Suprapubic skin (tissue), 4 donors: ENCODE measurements at regions not wholly inside any gene's neighbourhood (a gene's known extent, or its start where the extent isn't known, plus 50 kb on each side); places are given as distances from the start of the nearest gene placed in this dataset.

ENCODE experiments used
- DNase-seq, 2 donors: peaks; one replicate each; pipeline ENCODE4 v3.0.0-alpha.2; 2019; ENCODE audit warnings: low spot score in 2 of 2
- H3K27ac ChIP-seq: fragments of 200-600 bp; sonication (generic); one replicate; pipeline ENCODE4 v1.5.1; 2019
- H3K27me3 ChIP-seq: fragments of 200-600 bp; sonication (generic); one replicate; pipeline ENCODE4 v1.5.1; 2019
- H3K36me3 ChIP-seq: fragments of 200-600 bp; sonication (generic); one replicate; pipeline ENCODE4 v1.5.1; 2019
- H3K4me1 ChIP-seq: fragments of 200-600 bp; sonication (generic); one replicate; pipeline ENCODE4 v1.5.1; 2019
- H3K4me3 ChIP-seq: fragments of 200-600 bp; sonication (generic); one replicate; pipeline ENCODE4 v1.5.1; 2019; ENCODE audit warnings: mild to moderate bottlenecking
- H3K9me3 ChIP-seq: fragments of 200-600 bp; sonication (generic); one replicate; pipeline ENCODE4 v1.5.1; 2019
- EP300 ChIP-seq: sonication (generic); formaldehyde crosslinking; IDR thresholded peaks from one replicate; pipeline ENCODE4 v1.6.1; 2017; ENCODE audit warnings: antibody characterized with exemption
- POLR2A ChIP-seq, 2 donors: fragments of 450-650 bp; IDR thresholded peaks; one replicate each; pipeline ENCODE4 v1.6.1; 2017; ENCODE audit warnings: antibody characterized with exemption in 2 of 2, mild to moderate bottlenecking in 2 of 2, moderate library complexity in 2 of 2
- POLR2AphosphoS5 ChIP-seq, 3 donors: sonication (generic); formaldehyde crosslinking; IDR thresholded peaks; one replicate each; pipeline ENCODE4 v1.6.1; 2017; ENCODE audit warnings: antibody characterized with exemption in 3 of 3
- WGBS: methylation state at CpG from one replicate; pipeline ENCODE4 v1.1.5; 2018; 5-methylcytosine and 5-hydroxymethylcytosine counted together
- TF ChIP-seq, protein P1 (sequence below), 2 donors: fragments of 200-600 bp in 1 of 2; fragments of 450-650 bp in 1 of 2; sonication (generic) in 1 of 2; IDR thresholded peaks; one replicate each; pipeline ENCODE4 v1.5.1; 2016 to 2019; ENCODE audit warnings: antibody characterized with exemption in 2 of 2, mild to moderate bottlenecking in 1 of 2, moderate library complexity in 1 of 2

- no peak for TF ChIP-seq POLR2A (IDR thresholded peaks at IDR 0.05)
- TF ChIP-seq EP300, result no peak
- TF ChIP-seq POLR2AphosphoS5 (IDR thresholded peaks at IDR 0.05), result no peak
- TF ChIP-seq, protein P1, sequence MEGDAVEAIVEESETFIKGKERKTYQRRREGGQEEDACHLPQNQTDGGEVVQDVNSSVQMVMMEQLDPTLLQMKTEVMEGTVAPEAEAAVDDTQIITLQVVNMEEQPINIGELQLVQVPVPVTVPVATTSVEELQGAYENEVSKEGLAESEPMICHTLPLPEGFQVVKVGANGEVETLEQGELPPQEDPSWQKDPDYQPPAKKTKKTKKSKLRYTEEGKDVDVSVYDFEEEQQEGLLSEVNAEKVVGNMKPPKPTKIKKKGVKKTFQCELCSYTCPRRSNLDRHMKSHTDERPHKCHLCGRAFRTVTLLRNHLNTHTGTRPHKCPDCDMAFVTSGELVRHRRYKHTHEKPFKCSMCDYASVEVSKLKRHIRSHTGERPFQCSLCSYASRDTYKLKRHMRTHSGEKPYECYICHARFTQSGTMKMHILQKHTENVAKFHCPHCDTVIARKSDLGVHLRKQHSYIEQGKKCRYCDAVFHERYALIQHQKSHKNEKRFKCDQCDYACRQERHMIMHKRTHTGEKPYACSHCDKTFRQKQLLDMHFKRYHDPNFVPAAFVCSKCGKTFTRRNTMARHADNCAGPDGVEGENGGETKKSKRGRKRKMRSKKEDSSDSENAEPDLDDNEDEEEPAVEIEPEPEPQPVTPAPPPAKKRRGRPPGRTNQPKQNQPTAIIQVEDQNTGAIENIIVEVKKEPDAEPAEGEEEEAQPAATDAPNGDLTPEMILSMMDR (IDR thresholded peaks at IDR 0.05), result no peak
- Histone ChIP-seq H3K4me1 (no peaks in the 10 kb centered on the region), H3K27me3 (no peaks in the 10 kb centered on the region), H3K27ac (no peak overlapping the region), H3K4me3 (no peak overlapping the region), H3K9me3 (no peaks in the 10 kb centered on the region), H3K36me3 (no peaks in the 10 kb centered on the region)
- 89% methylated on average over 8 of the region's 8 CpGs for WGBS
- DNase-seq, result no peak
Observed at GRCh38 chr11:38173676-38174075, 1575.6 kb upstream of the RAG2 start.

GRCh38 chr11:38169286-38169685 lies 1571.2 kb upstream of the RAG2 start:
- 27% methylated on average over 1 of the region's 1 CpG for WGBS
- Histone ChIP-seq H3K4me1 (no peaks in the 10 kb centered on the region), H3K36me3 (no peaks in the 10 kb centered on the region), H3K9me3 (no peaks in the 10 kb centered on the region), H3K27ac (no peak overlapping the region), H3K27me3 (no peaks in the 10 kb centered on the region), H3K4me3 (no peak overlapping the region)
- no peak for DNase-seq
- no peak for TF ChIP-seq POLR2AphosphoS5 (IDR thresholded peaks at IDR 0.05)
- TF ChIP-seq, protein P1 (IDR thresholded peaks at IDR 0.05), result no peak
- TF ChIP-seq EP300, result no peak

DNA sequence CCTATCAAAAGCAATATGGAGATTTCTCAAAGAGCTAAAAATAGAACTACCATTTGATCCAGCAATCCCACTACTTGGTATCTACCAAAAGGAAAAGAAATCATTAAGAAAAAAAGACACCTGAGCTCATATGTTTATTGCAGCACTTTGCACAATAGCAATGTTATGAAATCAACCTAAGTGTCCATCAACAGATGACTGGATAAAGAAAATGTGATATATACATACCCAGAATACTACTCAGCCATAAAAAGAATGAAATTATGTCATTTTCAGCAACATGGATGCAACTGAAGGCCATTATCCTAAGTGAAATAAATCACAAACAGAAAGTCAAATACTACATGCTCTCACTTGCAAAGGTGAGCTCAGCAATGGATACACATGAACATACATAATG lies 1565.5 kb upstream of the RAG2 start:
- DNase-seq, result no peak

GRCh38 chr11:38160433-38160832 lies 1562.4 kb upstream of the RAG2 start:
- Histone ChIP-seq H3K4me1 (no peaks in the 10 kb centered on the region), H3K36me3 (no peaks in the 10 kb centered on the region), H3K27ac (no peak overlapping the region), H3K27me3 (no peaks in the 10 kb centered on the region), H3K9me3 (no peaks in the 10 kb centered on the region), H3K4me3 (no peak overlapping the region)
- DNase-seq, result no peak
- TF ChIP-seq EP300 (no peak), POLR2A (IDR thresholded peaks at IDR 0.05) (no peak)

More for the DNA sequence above, 1565.5 kb upstream of the RAG2 start:
- Histone ChIP-seq H3K9me3 (no peaks in the 10 kb centered on the region), H3K27ac (no peak overlapping the region), H3K4me1 (no peaks in the 10 kb centered on the region), H3K36me3 (no peaks in the 10 kb centered on the region), H3K27me3 (no peaks in the 10 kb centered on the region), H3K4me3 (no peak overlapping the region)
- TF ChIP-seq POLR2A (IDR thresholded peaks at IDR 0.05), result no peak
- TF ChIP-seq, protein P1 (IDR thresholded peaks at IDR 0.05), result no peak
- no peak for TF ChIP-seq POLR2AphosphoS5 (IDR thresholded peaks at IDR 0.05)
- TF ChIP-seq EP300, result no peak

DNA sequence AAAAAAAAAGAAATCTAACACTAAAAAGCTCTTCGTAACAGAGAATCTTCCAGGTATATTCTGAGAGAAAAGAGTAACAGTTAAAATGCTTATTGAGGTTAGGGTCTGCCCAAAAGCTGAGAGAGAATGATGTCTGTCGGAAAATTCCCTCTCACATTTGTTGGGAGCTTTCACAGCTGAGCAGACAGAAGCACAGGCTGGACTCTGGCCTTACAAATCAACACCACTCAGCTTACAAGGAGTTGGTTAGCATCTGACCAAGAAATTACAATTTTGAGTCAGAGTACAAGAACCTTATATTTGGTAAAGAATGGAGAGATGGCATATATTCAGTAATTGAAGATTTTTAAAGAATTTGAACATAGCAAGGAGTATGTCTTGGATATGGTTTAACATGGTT lies 1561.0 kb upstream of the RAG2 start:
- H3K36me3 ChIP-seq, result no peaks in the 10 kb centered on the region
- TF ChIP-seq, protein P1 (IDR thresholded peaks at IDR 0.05), result no peak
- TF ChIP-seq POLR2AphosphoS5 (IDR thresholded peaks at IDR 0.05) (no peak), POLR2A (IDR thresholded peaks at IDR 0.05) (no peak), EP300 (no peak)
- no peak overlapping the region for H3K27ac ChIP-seq
- no peak overlapping the region for H3K4me3 ChIP-seq
- DNase-seq, result no peak
- no peaks in the 10 kb centered on the region for H3K9me3 ChIP-seq
- H3K27me3 ChIP-seq, result no peaks in the 10 kb centered on the region
- H3K4me1 ChIP-seq, result no peaks in the 10 kb centered on the region
- 73% methylated on average over 2 of the region's 2 CpGs for WGBS

DNA sequence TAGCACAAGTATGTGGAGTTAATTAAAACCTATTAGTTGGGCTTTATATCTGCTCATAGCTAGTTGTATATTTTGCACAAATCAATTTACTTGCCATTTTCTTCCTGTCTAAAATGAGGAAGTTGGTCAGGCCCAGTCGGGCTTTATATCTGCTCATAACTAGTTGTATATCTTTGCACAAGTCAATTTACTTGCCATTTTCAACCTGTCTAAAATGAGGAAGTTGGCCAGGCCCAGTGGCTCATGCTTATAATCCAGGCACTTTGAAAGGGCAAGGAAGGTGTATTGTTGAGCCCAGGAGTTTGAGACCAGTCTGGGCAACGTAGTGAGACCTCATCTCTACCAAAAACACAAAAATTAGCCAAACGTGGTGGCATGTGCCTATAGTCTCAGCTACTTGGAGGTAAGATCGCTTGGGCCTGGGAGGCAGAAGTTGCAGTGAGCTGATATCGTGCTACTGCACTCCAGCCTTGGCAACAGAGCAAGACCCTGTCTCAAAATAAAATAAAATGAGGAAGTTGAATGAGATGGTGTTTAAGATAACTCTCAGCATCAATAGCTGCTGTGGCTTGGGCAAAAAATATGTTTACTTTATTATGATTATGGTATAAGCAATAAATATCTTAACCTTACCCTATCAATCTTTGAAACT lies 1558.6 kb upstream of the RAG2 start:
- WGBS, result 85% methylated on average over 5 of the region's 5 CpGs
- Histone ChIP-seq H3K27me3 (no peaks in the 10 kb centered on the region), H3K27ac (no peak overlapping the region), H3K9me3 (no peaks in the 10 kb centered on the region), H3K4me3 (no peak overlapping the region), H3K4me1 (no peaks in the 10 kb centered on the region), H3K36me3 (no peaks in the 10 kb centered on the region)
- DNase-seq, result no peak
- no peak for TF ChIP-seq EP300
- TF ChIP-seq, protein P1 (IDR thresholded peaks at IDR 0.05), result no peak
- no peak for TF ChIP-seq POLR2AphosphoS5 (IDR thresholded peaks at IDR 0.05)
- no peak for TF ChIP-seq POLR2A (IDR thresholded peaks at IDR 0.05)
